Stomach (tissue), 8 donors: ENCODE measurements at regions not wholly inside any gene's neighbourhood (a gene's known extent, or its start where the extent isn't known, plus 50 kb on each side); places are given as distances from the start of the nearest gene placed in this dataset.

ENCODE experiments used
- DNase-seq, 2 donors: peaks; one replicate each; pipeline versions ENCODE4 v3.0.0 to v3.0.0-alpha.2; 2013 to 2019
- H3K27ac ChIP-seq, 5 donors: fragments of 200-600 bp in 4 of 5; sonication (generic) in 4 of 5; one replicate each; pipeline ENCODE4 v1.5.1; 2013 to 2019; ENCODE audit warnings: mild to moderate bottlenecking in 1 of 5, moderate library complexity in 1 of 5
- H3K27me3 ChIP-seq, 3 donors: fragments of 200-600 bp; sonication (generic); one replicate each; pipeline ENCODE4 v1.5.1; 2017 to 2019; ENCODE audit warnings: mixed run types in 1 of 3
- H3K36me3 ChIP-seq, 4 donors: fragments of 200-600 bp; sonication (generic); 1 replicate in 3 of 4; 2 replicates in 1 of 4; pipeline ENCODE4 v1.5.1; 2016 to 2019
- H3K4me1 ChIP-seq, 4 donors: fragments of 200-600 bp; sonication (generic); one replicate each; pipeline ENCODE4 v1.5.1; 2016 to 2019
- H3K4me3 ChIP-seq, 4 donors: fragments of 200-600 bp; sonication (generic) in 3 of 4; one replicate each; pipeline ENCODE4 v1.5.1; 2016 to 2019; ENCODE audit warnings: mild to moderate bottlenecking in 1 of 4
- H3K9me3 ChIP-seq, 4 donors: fragments of 200-600 bp; sonication (generic); one replicate each; pipeline ENCODE4 v1.5.1; 2016 to 2019
- EP300 ChIP-seq: sonication (generic); formaldehyde crosslinking; IDR thresholded peaks from one replicate; pipeline ENCODE4 v1.6.1; 2017; ENCODE audit warnings: antibody characterized with exemption
- POLR2A ChIP-seq, 4 donors: fragments of 450-650 bp; IDR thresholded peaks; one replicate each; pipeline ENCODE4 v1.6.1; 2016; ENCODE audit warnings: antibody characterized with exemption in 4 of 4, control low read depth in 2 of 4, mild to moderate bottlenecking in 1 of 4, moderate library complexity in 1 of 4
- POLR2AphosphoS5 ChIP-seq, 3 donors: sonication (generic); formaldehyde crosslinking; IDR thresholded peaks; one replicate each; pipeline ENCODE4 v1.6.1; 2016; ENCODE audit warnings: antibody characterized with exemption in 3 of 3
- WGBS, 5 donors: extraction: QIAGEN DNeasy Blood & Tissue Kit in 3 of 5; methylation state at CpG; one replicate each; pipeline versions ENCODE4 v1.1.5 to v1.1.7; 2013 to 2018; 5-methylcytosine and 5-hydroxymethylcytosine counted together
- intact Hi-C: fragments of 100-400 bp; cut with DNase I; formaldehyde crosslinking; loops from one replicate; pipeline ENCODE4 v1.15.1; 2023; ENCODE audit warnings: low total_unique reads
- TF ChIP-seq, protein P1 (sequence below), 7 experiments: fragments of 450-650 bp in 4 of 7; fragments of 200-600 bp in 3 of 7; sonication (generic) in 3 of 7; IDR thresholded peaks; one replicate each; pipeline ENCODE4 v1.5.1; 2016 to 2019; ENCODE audit warnings: antibody characterized with exemption in 7 of 7, control low read depth in 2 of 7, mild to moderate bottlenecking in 1 of 7
- donor health status: healthy with polysubstance abuse.
- donor health status: Bipolar disorder and iron deficiency.
- donor health status: healthy.

DNA sequence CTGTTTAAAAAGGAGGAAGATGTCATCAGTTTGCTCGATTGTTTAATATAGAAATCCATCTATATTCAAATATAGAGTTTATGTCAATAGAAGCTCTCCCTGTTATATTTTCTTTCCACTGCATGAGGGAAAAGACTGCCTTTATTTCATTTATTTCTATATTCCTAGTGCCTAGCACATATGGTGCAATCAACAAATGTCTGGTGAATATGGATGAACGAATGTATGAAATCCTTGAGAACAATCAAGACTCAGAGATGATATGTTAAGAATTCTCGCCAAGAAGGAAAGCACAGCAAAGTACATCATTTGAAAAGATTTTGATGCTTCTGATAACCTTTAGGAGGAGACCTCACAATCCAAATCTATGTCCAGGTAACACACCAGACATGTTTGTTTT is 296.0 kb upstream of the LMO3 start:
- WGBS, 5 donors = 77 to 80% (median 78%) methylated on average over 3 of the region's 3 CpGs
- H3K27me3 ChIP-seq = no peaks in the 10 kb centered on the region
- H3K4me1 ChIP-seq = no peaks in the 10 kb centered on the region
- no peaks in the 10 kb centered on the region for H3K36me3 ChIP-seq
- no peaks in the 10 kb centered on the region for H3K9me3 ChIP-seq
- DNase-seq = no peak
- intact Hi-C loops = no loop called here
- TF ChIP-seq POLR2AphosphoS5 (IDR thresholded peaks at IDR 0.05) = no peak
- TF ChIP-seq, protein P1, sequence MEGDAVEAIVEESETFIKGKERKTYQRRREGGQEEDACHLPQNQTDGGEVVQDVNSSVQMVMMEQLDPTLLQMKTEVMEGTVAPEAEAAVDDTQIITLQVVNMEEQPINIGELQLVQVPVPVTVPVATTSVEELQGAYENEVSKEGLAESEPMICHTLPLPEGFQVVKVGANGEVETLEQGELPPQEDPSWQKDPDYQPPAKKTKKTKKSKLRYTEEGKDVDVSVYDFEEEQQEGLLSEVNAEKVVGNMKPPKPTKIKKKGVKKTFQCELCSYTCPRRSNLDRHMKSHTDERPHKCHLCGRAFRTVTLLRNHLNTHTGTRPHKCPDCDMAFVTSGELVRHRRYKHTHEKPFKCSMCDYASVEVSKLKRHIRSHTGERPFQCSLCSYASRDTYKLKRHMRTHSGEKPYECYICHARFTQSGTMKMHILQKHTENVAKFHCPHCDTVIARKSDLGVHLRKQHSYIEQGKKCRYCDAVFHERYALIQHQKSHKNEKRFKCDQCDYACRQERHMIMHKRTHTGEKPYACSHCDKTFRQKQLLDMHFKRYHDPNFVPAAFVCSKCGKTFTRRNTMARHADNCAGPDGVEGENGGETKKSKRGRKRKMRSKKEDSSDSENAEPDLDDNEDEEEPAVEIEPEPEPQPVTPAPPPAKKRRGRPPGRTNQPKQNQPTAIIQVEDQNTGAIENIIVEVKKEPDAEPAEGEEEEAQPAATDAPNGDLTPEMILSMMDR (IDR thresholded peaks at IDR 0.05) = no peak
- TF ChIP-seq POLR2A (IDR thresholded peaks at IDR 0.05) = no peak
- TF ChIP-seq EP300 = no peak
- H3K27ac ChIP-seq = no peak overlapping the region
- no peak overlapping the region for H3K4me3 ChIP-seq

DNA sequence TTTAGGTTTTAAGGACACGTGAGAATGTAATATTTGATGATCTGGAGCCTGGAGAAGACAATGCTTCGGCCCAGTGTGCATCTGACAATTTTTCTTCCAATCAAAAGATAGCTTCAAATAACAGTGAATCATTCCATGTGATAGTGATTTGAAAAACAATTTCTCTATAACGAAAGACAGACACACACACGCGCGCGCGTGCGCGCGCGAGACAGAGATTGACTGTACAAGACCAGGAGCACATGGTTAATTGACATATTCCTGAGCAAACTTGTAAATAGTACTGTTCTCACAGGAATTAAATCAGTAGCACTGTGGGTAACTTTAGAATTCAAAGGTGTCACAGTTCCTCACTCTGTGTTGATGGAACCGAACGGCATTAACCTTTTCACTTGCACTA is 287.5 kb upstream of the LMO3 start:
- H3K4me3 ChIP-seq = no peak overlapping the region
- TF ChIP-seq POLR2AphosphoS5 (IDR thresholded peaks at IDR 0.05) = no peak
- TF ChIP-seq, protein P1 (IDR thresholded peaks at IDR 0.05) = no peak
- TF ChIP-seq EP300 = no peak
- TF ChIP-seq POLR2A (IDR thresholded peaks at IDR 0.05) = no peak
- WGBS, 5 donors = 89 to 93% (median 92%) methylated on average over 14 of the region's 14 CpGs
- no peak for DNase-seq
- H3K27ac ChIP-seq = no peak overlapping the region
- H3K4me1 ChIP-seq = no peaks in the 10 kb centered on the region
- H3K36me3 ChIP-seq = no peaks in the 10 kb centered on the region
- intact Hi-C loops = no loop called here
- H3K9me3 ChIP-seq = peaks cover 0 to 5% (median 0%) of the 10 kb centered on the region in 4 donors
- H3K27me3 ChIP-seq = no peaks in the 10 kb centered on the region

DNA sequence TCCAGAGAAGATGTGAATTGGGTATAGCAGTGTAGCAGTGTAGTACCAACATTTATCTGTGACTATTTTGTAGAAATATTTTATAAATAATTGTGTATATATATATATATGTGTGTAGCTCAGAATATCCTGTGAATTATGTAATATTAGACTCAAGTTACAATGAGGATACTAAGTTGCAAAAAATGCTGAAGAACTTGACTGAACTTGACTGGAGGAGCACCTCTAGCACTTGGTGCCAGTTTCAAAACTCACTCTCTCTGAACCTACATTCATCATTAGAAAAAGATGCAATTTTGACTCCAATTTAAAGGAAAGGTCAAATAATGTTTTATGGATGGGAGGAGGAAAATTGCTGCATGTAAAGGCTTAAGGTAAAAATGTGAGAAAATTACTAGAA is 285.7 kb upstream of the LMO3 start:
- Histone ChIP-seq H3K36me3 (no peaks in the 10 kb centered on the region), H3K27me3 (no peaks in the 10 kb centered on the region), H3K27ac (no peak overlapping the region), H3K4me1 (no peaks in the 10 kb centered on the region), H3K9me3 (peaks cover 0 to 5% (median 0%) of the 10 kb centered on the region in 4 donors), H3K4me3 (no peak overlapping the region)
- intact Hi-C loops = no loop called here
- DNase-seq = no peak
- TF ChIP-seq, protein P1 (IDR thresholded peaks at IDR 0.05) = no peak
- TF ChIP-seq POLR2AphosphoS5 (IDR thresholded peaks at IDR 0.05) (no peak), POLR2A (IDR thresholded peaks at IDR 0.05) (no peak), EP300 (no peak)

DNA sequence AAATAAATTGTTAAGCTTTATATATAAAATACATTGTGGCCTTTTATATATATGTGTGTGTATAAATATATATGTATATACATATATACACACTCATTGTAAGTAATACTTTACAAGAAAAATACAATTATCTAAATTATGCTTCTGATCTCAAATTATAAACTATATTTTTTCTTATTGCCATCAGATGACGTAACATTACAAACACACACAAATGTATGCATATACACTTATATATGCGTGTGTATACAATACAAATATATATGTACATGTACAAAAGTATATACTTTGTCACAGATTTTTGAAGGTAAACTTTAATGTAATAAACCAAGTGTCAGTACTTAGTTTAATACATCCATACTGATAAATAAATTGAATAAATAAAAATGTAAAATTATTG is 278.9 kb upstream of the LMO3 start:
- DNase-seq = no peak
- 88 to 96% (median 90%) methylated on average over 2 of the region's 2 CpGs for WGBS, 5 donors
- Histone ChIP-seq H3K4me3 (no peak overlapping the region), H3K27me3 (no peaks in the 10 kb centered on the region), H3K4me1 (peaks cover 0 to 7% (median 0%) of the 10 kb centered on the region in 4 donors), H3K36me3 (no peaks in the 10 kb centered on the region), H3K9me3 (peaks cover 0 to 5% (median 0%) of the 10 kb centered on the region in 4 donors), H3K27ac (no peak overlapping the region)
- intact Hi-C loops = no loop called here
- TF ChIP-seq POLR2A (IDR thresholded peaks at IDR 0.05) = no peak

DNA sequence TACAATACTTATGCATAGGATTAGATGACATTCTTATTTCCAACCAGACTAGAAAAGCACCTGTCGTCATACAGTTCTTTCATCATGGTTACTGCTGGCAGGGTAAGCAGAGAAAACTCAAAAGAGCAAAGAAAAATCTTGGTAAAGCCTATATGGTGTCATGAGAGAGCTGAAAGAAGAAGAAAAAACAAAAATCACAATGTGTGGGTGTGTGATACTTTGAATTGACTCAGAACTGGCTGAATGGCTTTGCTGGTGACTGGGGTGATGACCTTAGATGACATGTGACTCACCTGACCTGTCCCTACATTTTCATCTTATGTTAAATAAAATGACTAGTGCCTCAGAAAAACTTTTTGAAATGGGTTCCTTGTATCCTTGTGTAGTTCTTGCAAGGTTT is 278.1 kb upstream of the LMO3 start:
- Histone ChIP-seq H3K9me3 (no peaks in the 10 kb centered on the region), H3K27ac (no peak overlapping the region), H3K36me3 (no peaks in the 10 kb centered on the region), H3K4me3 (no peak overlapping the region), H3K27me3 (no peaks in the 10 kb centered on the region), H3K4me1 (peaks cover 0 to 7% (median 0%) of the 10 kb centered on the region in 4 donors)
- TF ChIP-seq, protein P1 (IDR thresholded peaks at IDR 0.05) = no peak
- TF ChIP-seq POLR2AphosphoS5 (IDR thresholded peaks at IDR 0.05) = no peak
- no peak for TF ChIP-seq EP300
- TF ChIP-seq POLR2A (IDR thresholded peaks at IDR 0.05) = no peak
- intact Hi-C loops = no loop called here
- DNase-seq = no peak
- WGBS, 5 donors = 80 to 94% (median 88%) methylated on average over 1 of the region's 1 CpG
